ENCODE measurements at regions not wholly inside any gene's neighbourhood (a gene's known extent, or its start where the extent isn't known, plus 50 kb on each side); places are given as distances from the start of the nearest gene placed in this dataset.
"Not testable (repeated sequence)": the region's sequence is repeated elsewhere in the genome, so short reads cannot be mapped to it uniquely, and the experiment has no call there.

GRCh38 chr4:71110499-71110898 is 117.0 kb downstream of the DCK start:
- TF ChIP-seq CTCF (IDR thresholded peaks at IDR 0.05; ENCODE audit: insufficient read depth in 1 of 2, low read depth in 1 of 2, low read length in 1 of 2, severe bottlenecking in 1 of 2, unreplicated experiment in 1 of 2), result no peak
- BruUV-seq (replicated peaks), result no TSS peak
- ChIA-PET CTCF (no interaction called here), POLR2A (no interaction called here)
- Histone ChIP-seq H3K4me3 (ENCODE audit: low read depth, low read length) (no peak overlapping the region), H3K27me3 (replicated peaks; ENCODE audit: control insufficient read depth, insufficient read depth, low read length) (no peaks in the 10 kb centered on the region), H3K9me3 (no peaks in the 10 kb centered on the region), H3K4me1 (no peaks in the 10 kb centered on the region), H3K36me3 (ENCODE audit: control insufficient read depth, insufficient read depth, low read length) (no peaks in the 10 kb centered on the region)
- no peak overlapping the region for H3K4me3 Mint-ChIP-seq (ENCODE audit: unreplicated experiment)
- no peaks in the 10 kb centered on the region for H3K9me3 Mint-ChIP-seq (ENCODE audit: unreplicated experiment)
- H3K36me3 Mint-ChIP-seq (ENCODE audit: insufficient read depth, unreplicated experiment), result no peaks in the 10 kb centered on the region
- H3K27ac Mint-ChIP-seq (ENCODE audit: unreplicated experiment), result no peak overlapping the region
- no peaks in the 10 kb centered on the region for H3K4me1 Mint-ChIP-seq (ENCODE audit: low read depth, unreplicated experiment)
- intact Hi-C loops (cut with micrococcal nuclease; ENCODE audit: unreplicated experiment), result no loop called here
- DNase-seq, result no peak
- no peaks in the 10 kb centered on the region for H3K27me3 Mint-ChIP-seq (ENCODE audit: insufficient read depth, unreplicated experiment)

GRCh38 chr4:71111133-71111532 is 117.7 kb downstream of the DCK start:
- BruUV-seq (replicated peaks); H3K36me3 Mint-ChIP-seq (ENCODE audit: insufficient read depth, unreplicated experiment); H3K4me1 ChIP-seq; H3K27ac Mint-ChIP-seq (ENCODE audit: unreplicated experiment); H3K36me3 ChIP-seq (ENCODE audit: control insufficient read depth, insufficient read depth, low read length); H3K27me3 Mint-ChIP-seq (ENCODE audit: insufficient read depth, unreplicated experiment); CTCF ChIA-PET; H3K27me3 ChIP-seq (replicated peaks; ENCODE audit: control insufficient read depth, insufficient read depth, low read length); intact Hi-C loops (cut with micrococcal nuclease; ENCODE audit: unreplicated experiment); H3K9me3 Mint-ChIP-seq (ENCODE audit: unreplicated experiment); H3K4me3 Mint-ChIP-seq (ENCODE audit: unreplicated experiment); DNase-seq; POLR2A ChIA-PET; H3K9me3 ChIP-seq; H3K4me1 Mint-ChIP-seq (ENCODE audit: low read depth, unreplicated experiment); H3K4me3 ChIP-seq (ENCODE audit: low read depth, low read length): not testable (repeated sequence)

GRCh38 chr4:71113294-71113693 is 119.8 kb downstream of the DCK start:
- Mint-ChIP-seq H3K27me3 (ENCODE audit: insufficient read depth, unreplicated experiment) (no peaks in the 10 kb centered on the region), H3K4me1 (ENCODE audit: low read depth, unreplicated experiment) (no peaks in the 10 kb centered on the region), H3K36me3 (ENCODE audit: insufficient read depth, unreplicated experiment) (no peaks in the 10 kb centered on the region), H3K4me3 (ENCODE audit: unreplicated experiment) (no peak overlapping the region), H3K9me3 (ENCODE audit: unreplicated experiment) (no peaks in the 10 kb centered on the region), H3K27ac (ENCODE audit: unreplicated experiment) (no peak overlapping the region)
- intact Hi-C loops (cut with micrococcal nuclease; ENCODE audit: unreplicated experiment), result no loop called here
- Histone ChIP-seq H3K36me3 (ENCODE audit: control insufficient read depth, insufficient read depth, low read length) (no peaks in the 10 kb centered on the region), H3K4me1 (no peaks in the 10 kb centered on the region), H3K9me3 (no peaks in the 10 kb centered on the region), H3K27me3 (replicated peaks; ENCODE audit: control insufficient read depth, insufficient read depth, low read length) (no peaks in the 10 kb centered on the region), H3K4me3 (ENCODE audit: low read depth, low read length) (no peak overlapping the region)
- BruUV-seq (replicated peaks), result no TSS peak
- TF ChIP-seq CTCF (IDR thresholded peaks at IDR 0.05; ENCODE audit: insufficient read depth in 1 of 2, low read depth in 1 of 2, low read length in 1 of 2, severe bottlenecking in 1 of 2, unreplicated experiment in 1 of 2), result peak in 1 of 2 experiments; percentile 17
- ChIA-PET POLR2A (no interaction called here), CTCF (no interaction called here)
- peak in 1 of 2 experiments; percentile 13 for DNase-seq

GRCh38 chr4:71120831-71121524 is 127.5 kb downstream of the DCK start:
- no peak for DNase-seq
- Histone ChIP-seq H3K9me3 (no peaks in the 10 kb centered on the region), H3K36me3 (ENCODE audit: control insufficient read depth, insufficient read depth, low read length) (no peaks in the 10 kb centered on the region), H3K4me3 (ENCODE audit: low read depth, low read length) (no peak overlapping the region), H3K27me3 (replicated peaks; ENCODE audit: control insufficient read depth, insufficient read depth, low read length) (no peaks in the 10 kb centered on the region), H3K4me1 (no peaks in the 10 kb centered on the region)
- H3K27me3 Mint-ChIP-seq (ENCODE audit: insufficient read depth, unreplicated experiment), result no peaks in the 10 kb centered on the region
- H3K36me3 Mint-ChIP-seq (ENCODE audit: insufficient read depth, unreplicated experiment), result no peaks in the 10 kb centered on the region
- H3K4me1 Mint-ChIP-seq (ENCODE audit: low read depth, unreplicated experiment), result peaks cover 6% of the 10 kb centered on the region
- H3K4me3 Mint-ChIP-seq (ENCODE audit: unreplicated experiment), result no peak overlapping the region
- no peak overlapping the region for H3K27ac Mint-ChIP-seq (ENCODE audit: unreplicated experiment)
- no TSS peak for BruUV-seq (replicated peaks)
- H3K9me3 Mint-ChIP-seq (ENCODE audit: unreplicated experiment), result peaks cover 8% of the 10 kb centered on the region
- CTCF ChIA-PET, result no interaction called here
- no peak for TF ChIP-seq CTCF (IDR thresholded peaks at IDR 0.05; ENCODE audit: insufficient read depth in 1 of 2, low read depth in 1 of 2, low read length in 1 of 2, severe bottlenecking in 1 of 2, unreplicated experiment in 1 of 2)
- POLR2A ChIA-PET, result no interaction called here
- intact Hi-C loops (cut with micrococcal nuclease; ENCODE audit: unreplicated experiment), result no loop called here
